NB4 (cell line): ENCODE measurements at regions not wholly inside any gene's neighbourhood (a gene's known extent, or its start where the extent isn't known, plus 50 kb on each side); places are given as distances from the start of the nearest gene placed in this dataset.

Experiments used
- MYC ChIP-seq: IDR thresholded peaks from 2 replicates; pipeline ENCODE4 v1.6.1; 2011; ENCODE audit warnings: low read depth, low read length
- POLR2A ChIP-seq: IDR thresholded peaks from 2 replicates; pipeline ENCODE4 v1.6.1; 2011; ENCODE audit warnings: mild to moderate bottlenecking; ENCODE audit not compliant: insufficient read length; ENCODE audit errors: extremely low read depth
- TF ChIP-seq, protein P1 (sequence below): IDR thresholded peaks from one replicate; pipeline ENCODE4 v1.5.1; 2012; ENCODE audit warnings: low read depth, low read length
- TF ChIP-seq, protein P2 (sequence below): IDR thresholded peaks from 2 replicates; pipeline ENCODE4 v1.6.1; 2011; ENCODE audit warnings: low read depth, low read length

DNA sequence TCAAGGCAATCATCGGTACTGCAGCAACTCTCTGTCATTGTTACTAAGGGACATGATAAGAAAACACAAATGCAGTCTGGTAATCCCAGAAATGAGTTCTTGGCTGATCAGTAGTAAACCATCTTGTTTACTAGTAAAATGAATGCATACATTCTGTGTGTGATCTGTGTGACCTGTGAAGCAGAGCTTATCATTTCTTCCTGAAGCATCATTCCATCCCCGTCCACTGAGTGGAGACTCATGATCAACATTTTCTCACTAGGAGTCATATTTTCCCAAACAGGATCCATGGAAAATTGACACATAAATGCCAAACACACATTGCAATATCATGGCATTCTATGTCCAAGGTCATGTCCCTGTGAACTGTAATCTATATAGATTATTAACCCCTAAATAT is 226.1 kb downstream of the ANKRD50 start:
- TF ChIP-seq, protein P1, sequence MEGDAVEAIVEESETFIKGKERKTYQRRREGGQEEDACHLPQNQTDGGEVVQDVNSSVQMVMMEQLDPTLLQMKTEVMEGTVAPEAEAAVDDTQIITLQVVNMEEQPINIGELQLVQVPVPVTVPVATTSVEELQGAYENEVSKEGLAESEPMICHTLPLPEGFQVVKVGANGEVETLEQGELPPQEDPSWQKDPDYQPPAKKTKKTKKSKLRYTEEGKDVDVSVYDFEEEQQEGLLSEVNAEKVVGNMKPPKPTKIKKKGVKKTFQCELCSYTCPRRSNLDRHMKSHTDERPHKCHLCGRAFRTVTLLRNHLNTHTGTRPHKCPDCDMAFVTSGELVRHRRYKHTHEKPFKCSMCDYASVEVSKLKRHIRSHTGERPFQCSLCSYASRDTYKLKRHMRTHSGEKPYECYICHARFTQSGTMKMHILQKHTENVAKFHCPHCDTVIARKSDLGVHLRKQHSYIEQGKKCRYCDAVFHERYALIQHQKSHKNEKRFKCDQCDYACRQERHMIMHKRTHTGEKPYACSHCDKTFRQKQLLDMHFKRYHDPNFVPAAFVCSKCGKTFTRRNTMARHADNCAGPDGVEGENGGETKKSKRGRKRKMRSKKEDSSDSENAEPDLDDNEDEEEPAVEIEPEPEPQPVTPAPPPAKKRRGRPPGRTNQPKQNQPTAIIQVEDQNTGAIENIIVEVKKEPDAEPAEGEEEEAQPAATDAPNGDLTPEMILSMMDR = no peak
- TF ChIP-seq MYC (no peak), POLR2A (no peak)
- TF ChIP-seq, protein P2, sequence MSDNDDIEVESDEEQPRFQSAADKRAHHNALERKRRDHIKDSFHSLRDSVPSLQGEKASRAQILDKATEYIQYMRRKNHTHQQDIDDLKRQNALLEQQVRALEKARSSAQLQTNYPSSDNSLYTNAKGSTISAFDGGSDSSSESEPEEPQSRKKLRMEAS = no peak
